Body of pancreas (tissue), 4 donors: ENCODE measurements at regions not wholly inside any gene's neighbourhood (a gene's known extent, or its start where the extent isn't known, plus 50 kb on each side); places are given as distances from the start of the nearest gene placed in this dataset.

Experiments used
- ATAC-seq: fragments of 150-250 bp; one replicate; pipeline ENCODE4 v1.9.1; 2016
- DNase-seq, 4 donors: peaks; one replicate each; pipeline ENCODE4 v3.0.0-alpha.2; 2019
- H3K27ac ChIP-seq, 4 donors: fragments of 200-600 bp; sonication (generic); 1 replicate in 3 of 4; 2 replicates in 1 of 4; pipeline versions ENCODE4 v1.5.1 to v1.6.1; 2016 to 2019; ENCODE audit warnings: mild to moderate bottlenecking in 1 of 4, mixed read lengths in 1 of 4, moderate library complexity in 1 of 4
- H3K27me3 ChIP-seq, 2 donors: fragments of 200-600 bp; sonication (generic); one replicate each; pipeline ENCODE4 v1.6.0; 2016; ENCODE audit warnings: mild to moderate bottlenecking in 1 of 2
- H3K36me3 ChIP-seq, 2 donors: fragments of 200-600 bp; sonication (generic); replicated peaks in 1 of 2; 2 replicates each; pipeline ENCODE4 v1.5.1; 2016; ENCODE audit warnings: low read depth in 2 of 2; ENCODE audit not compliant: insufficient read depth in 1 of 2
- H3K4me1 ChIP-seq: fragments of 200-600 bp; sonication (generic); one replicate; pipeline ENCODE4 v1.6.0; 2016
- H3K4me3 ChIP-seq, 2 donors: fragments of 200-600 bp; sonication (generic); 1 replicate in 1 of 2; 2 replicates in 1 of 2; pipeline ENCODE4 v1.5.1; 2016 to 2019
- H3K9me3 ChIP-seq, 3 donors: fragments of 200-600 bp; sonication (generic); 1 replicate in 2 of 3; 2 replicates in 1 of 3; pipeline ENCODE4 v1.5.1; 2016
- POLR2A ChIP-seq, 3 donors: fragments of 450-650 bp; IDR thresholded peaks; one replicate each; pipeline ENCODE4 v1.6.1; 2016; ENCODE audit warnings: antibody characterized with exemption in 3 of 3, mild to moderate bottlenecking in 2 of 3
- WGBS, 2 donors: methylation state at CpG; one replicate each; pipeline ENCODE4 v1.1.5; 2017; 5-methylcytosine and 5-hydroxymethylcytosine counted together
- intact Hi-C: fragments of 100-400 bp; cut with DNase I; formaldehyde crosslinking; loops from one replicate; pipeline ENCODE4 v1.15.1; 2023
- TF ChIP-seq, protein P1 (sequence below), 7 experiments: fragments of 450-650 bp in 4 of 7; fragments of 200-600 bp in 3 of 7; sonication (generic) in 3 of 7; IDR thresholded peaks; one replicate each; pipeline ENCODE4 v1.5.1; 2016 to 2019; ENCODE audit warnings: antibody characterized with exemption in 7 of 7

DNA sequence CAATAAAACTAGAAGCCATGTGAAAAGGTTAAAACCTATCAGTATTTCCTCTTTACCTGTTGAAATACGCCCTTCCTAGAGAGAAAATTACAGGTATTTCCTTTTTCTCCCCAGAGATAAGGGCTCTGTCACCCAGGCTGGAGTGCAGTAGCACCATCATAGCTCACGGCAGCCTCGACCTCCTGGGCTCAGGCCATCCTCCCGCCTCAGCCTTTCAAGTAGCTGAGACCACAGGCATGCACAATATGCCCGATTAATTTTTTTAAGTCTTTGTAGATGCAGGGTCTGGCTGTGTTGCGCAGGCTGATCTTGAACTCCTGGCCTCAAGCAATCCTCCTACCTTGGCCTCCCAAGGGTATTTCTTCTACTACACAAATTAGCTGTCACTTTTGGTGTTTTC is 154.4 kb downstream of the HNRNPD start:
- Histone ChIP-seq H3K36me3 (no peaks in the 10 kb centered on the region), H3K4me3 (no peak overlapping the region), H3K9me3 (no peaks in the 10 kb centered on the region), H3K4me1 (no peaks in the 10 kb centered on the region), H3K27ac (no peak overlapping the region), H3K27me3 (no peaks in the 10 kb centered on the region)
- intact Hi-C loops = no loop called here
- WGBS, 2 donors = 60 to 69% methylated on average over 6 of the region's 6 CpGs
- ATAC-seq (no peak), DNase-seq (no peak)
- TF ChIP-seq, protein P1, sequence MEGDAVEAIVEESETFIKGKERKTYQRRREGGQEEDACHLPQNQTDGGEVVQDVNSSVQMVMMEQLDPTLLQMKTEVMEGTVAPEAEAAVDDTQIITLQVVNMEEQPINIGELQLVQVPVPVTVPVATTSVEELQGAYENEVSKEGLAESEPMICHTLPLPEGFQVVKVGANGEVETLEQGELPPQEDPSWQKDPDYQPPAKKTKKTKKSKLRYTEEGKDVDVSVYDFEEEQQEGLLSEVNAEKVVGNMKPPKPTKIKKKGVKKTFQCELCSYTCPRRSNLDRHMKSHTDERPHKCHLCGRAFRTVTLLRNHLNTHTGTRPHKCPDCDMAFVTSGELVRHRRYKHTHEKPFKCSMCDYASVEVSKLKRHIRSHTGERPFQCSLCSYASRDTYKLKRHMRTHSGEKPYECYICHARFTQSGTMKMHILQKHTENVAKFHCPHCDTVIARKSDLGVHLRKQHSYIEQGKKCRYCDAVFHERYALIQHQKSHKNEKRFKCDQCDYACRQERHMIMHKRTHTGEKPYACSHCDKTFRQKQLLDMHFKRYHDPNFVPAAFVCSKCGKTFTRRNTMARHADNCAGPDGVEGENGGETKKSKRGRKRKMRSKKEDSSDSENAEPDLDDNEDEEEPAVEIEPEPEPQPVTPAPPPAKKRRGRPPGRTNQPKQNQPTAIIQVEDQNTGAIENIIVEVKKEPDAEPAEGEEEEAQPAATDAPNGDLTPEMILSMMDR (IDR thresholded peaks at IDR 0.05) = no peak
- TF ChIP-seq POLR2A (IDR thresholded peaks at IDR 0.05) = no peak

DNA sequence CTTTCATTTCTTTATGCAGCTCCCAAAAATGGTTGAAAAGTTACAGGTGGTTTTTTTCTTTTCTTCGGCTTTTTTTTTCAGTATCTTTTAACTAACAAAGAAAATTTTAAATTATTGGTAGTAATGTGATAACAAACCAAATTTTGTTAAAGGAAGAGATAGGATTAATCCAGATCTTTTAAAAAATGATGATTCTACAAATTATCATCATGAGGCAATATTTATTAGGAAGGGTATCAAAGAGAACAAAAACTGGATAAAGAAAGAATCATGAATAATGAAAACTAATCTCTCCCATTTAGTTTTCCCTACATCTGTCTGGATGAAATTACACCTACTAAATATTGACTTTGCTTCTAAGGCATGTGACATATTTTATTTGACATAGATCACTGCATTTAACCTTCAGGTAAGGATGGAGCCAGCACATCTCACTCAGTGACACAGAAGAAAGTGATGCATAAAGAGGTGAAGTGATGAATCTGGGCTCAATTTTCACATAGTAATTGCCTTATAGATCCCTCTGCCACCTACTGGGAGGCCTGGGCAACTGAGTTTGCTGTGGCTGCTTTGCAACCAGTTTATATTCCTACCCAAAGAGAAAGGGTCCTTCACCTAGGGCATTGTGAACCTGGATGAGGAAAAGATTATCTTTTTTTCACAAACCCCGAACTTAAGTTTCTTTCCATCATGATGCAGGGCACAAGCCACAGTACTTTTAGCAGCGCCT is 155.6 kb downstream of the HNRNPD start:
- Histone ChIP-seq H3K4me3 (no peak overlapping the region), H3K27ac (no peak overlapping the region), H3K4me1 (no peaks in the 10 kb centered on the region), H3K27me3 (no peaks in the 10 kb centered on the region), H3K36me3 (no peaks in the 10 kb centered on the region), H3K9me3 (no peaks in the 10 kb centered on the region)
- ATAC-seq (no peak), DNase-seq (no peak)
- intact Hi-C loops = no loop called here
- WGBS, 2 donors = 60 to 61% methylated on average over 3 of the region's 3 CpGs
- TF ChIP-seq POLR2A (IDR thresholded peaks at IDR 0.05) = no peak
- TF ChIP-seq, protein P1 (IDR thresholded peaks at IDR 0.05) = peak in 4 of 7 experiments; percentile 9 to 29 (median 15)

DNA sequence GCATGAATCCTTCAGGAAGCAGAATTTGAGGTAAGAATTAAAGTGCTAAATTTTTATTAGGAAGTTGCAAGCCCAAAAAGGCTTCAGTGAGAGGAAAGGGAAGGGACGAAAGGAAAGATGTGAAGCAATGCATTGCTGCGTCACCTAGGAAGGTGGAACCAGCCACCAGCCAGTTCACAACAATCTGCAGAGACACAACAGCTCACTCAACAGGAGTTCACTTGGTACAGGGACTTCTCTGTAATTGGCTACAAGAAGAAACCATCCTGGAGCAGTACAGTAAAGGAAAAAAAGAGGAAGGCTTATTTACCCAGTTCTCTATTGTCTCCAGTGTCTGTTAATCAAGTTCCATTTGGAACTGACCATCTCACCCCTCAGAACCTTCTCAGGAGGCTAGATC is 157.6 kb downstream of the HNRNPD start:
- intact Hi-C loops = no loop called here
- Histone ChIP-seq H3K27ac (no peak overlapping the region), H3K4me3 (no peak overlapping the region), H3K27me3 (no peaks in the 10 kb centered on the region), H3K36me3 (no peaks in the 10 kb centered on the region), H3K9me3 (no peaks in the 10 kb centered on the region), H3K4me1 (no peaks in the 10 kb centered on the region)
- 75 to 89% methylated on average over 2 of the region's 2 CpGs for WGBS, 2 donors
- DNase-seq (no peak), ATAC-seq (no peak)
- TF ChIP-seq, protein P1 (IDR thresholded peaks at IDR 0.05) = no peak
- no peak for TF ChIP-seq POLR2A (IDR thresholded peaks at IDR 0.05)

DNA sequence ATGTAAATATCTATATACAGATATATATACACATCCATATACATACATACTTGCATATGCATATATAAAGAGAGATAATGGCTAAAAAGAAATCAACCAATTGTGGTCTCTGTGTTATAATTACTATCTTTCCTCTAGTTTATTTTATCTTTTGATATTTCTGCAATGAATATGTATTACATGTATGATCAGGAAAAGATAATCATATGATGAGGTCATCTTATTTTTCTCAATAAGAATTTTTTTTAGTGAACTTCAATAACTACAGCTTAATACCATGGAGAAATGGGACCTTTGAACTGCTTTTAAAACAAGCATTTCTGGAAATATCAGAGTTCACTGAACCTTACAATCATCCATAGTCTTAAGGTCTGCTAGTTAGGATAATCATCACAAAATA is 158.0 kb downstream of the HNRNPD start:
- H3K4me1 ChIP-seq = no peaks in the 10 kb centered on the region
- no peaks in the 10 kb centered on the region for H3K36me3 ChIP-seq
- TF ChIP-seq, protein P1 (IDR thresholded peaks at IDR 0.05) = no peak
- TF ChIP-seq POLR2A (IDR thresholded peaks at IDR 0.05) = no peak
- no peak overlapping the region for H3K4me3 ChIP-seq
- no peak for DNase-seq
- intact Hi-C loops = no loop called here
- H3K9me3 ChIP-seq = no peaks in the 10 kb centered on the region
- H3K27me3 ChIP-seq = no peaks in the 10 kb centered on the region
- no peak for ATAC-seq
- H3K27ac ChIP-seq = no peak overlapping the region

DNA sequence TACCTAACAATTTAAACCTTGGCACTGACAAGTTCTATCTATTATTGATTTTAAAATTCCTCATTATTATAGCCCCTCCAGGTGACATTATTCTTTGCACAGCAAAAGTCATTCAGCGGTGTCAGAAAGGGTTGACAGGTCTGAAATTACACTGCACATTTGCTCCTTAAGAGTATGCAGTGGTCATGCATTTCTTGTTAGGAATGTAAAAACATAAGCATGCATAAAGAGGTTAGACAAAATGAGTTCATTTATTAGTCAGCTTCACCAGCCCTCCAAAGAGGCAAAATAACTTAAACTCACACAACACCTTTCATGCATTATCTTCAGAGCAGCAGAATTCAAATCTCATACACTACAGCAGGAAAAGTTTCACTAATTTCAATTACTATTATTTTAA is 158.8 kb downstream of the HNRNPD start:
- H3K36me3 ChIP-seq = no peaks in the 10 kb centered on the region
- TF ChIP-seq POLR2A (IDR thresholded peaks at IDR 0.05) = no peak
- TF ChIP-seq, protein P1 (IDR thresholded peaks at IDR 0.05) = no peak
- no peak for DNase-seq
- H3K27me3 ChIP-seq = no peaks in the 10 kb centered on the region
- ATAC-seq = no peak
- no peak overlapping the region for H3K4me3 ChIP-seq
- H3K4me1 ChIP-seq = no peaks in the 10 kb centered on the region
- H3K27ac ChIP-seq = no peak overlapping the region
- 82 to 83% methylated on average over 1 of the region's 1 CpG for WGBS, 2 donors
- intact Hi-C loops = no loop called here
- H3K9me3 ChIP-seq = no peaks in the 10 kb centered on the region
